PC-9 (cell line): ENCODE measurements at regions not wholly inside any gene's neighbourhood (a gene's known extent, or its start where the extent isn't known, plus 50 kb on each side); places are given as distances from the start of the nearest gene placed in this dataset.

ENCODE experiments used
- BruUV-seq: library from RNA; stranded (reverse); fragments of 400-500 nt; replicated peaks from 2 replicates; lab custom pipeline; 2021; lab: Mats Ljungman, UMichigan
- CTCF ChIA-PET: fragments of 300-600 bp; sonication (Branson Sonifier 250); formaldehyde crosslinking; loops from one replicate; lab custom pipeline; 2022; ENCODE audit warnings: antibody characterized with exemption; lab: Charles Lee
- POLR2A ChIA-PET: fragments of 300-600 bp; sonication (Branson Sonifier 250); formaldehyde crosslinking; loops from one replicate; lab custom pipeline; 2022; ENCODE audit warnings: antibody characterized with exemption; ENCODE audit not compliant: unreplicated experiment; lab: Charles Lee
- DNase-seq, 2 experiments: peaks; one replicate each; pipeline versions ENCODE4 v3.0.0 to v3.0.0-alpha.2; 2015 to 2022; ENCODE audit warnings: mixed read lengths in 1 of 2
- H2AFZ ChIP-seq: fragments of 200-600 bp; sonication (generic); 2 replicates; pipeline ENCODE4 v1.8.1; 2017; ENCODE audit warnings: antibody characterized with exemption
- H3F3A ChIP-seq: fragments of 200-600 bp; sonication (generic); 2 replicates; pipeline ENCODE4 v1.8.1; 2017; ENCODE audit warnings: antibody characterized with exemption, mild to moderate bottlenecking, low read depth; ENCODE audit not compliant: insufficient read depth
- H3K27ac ChIP-seq: fragments of 200-600 bp; sonication (generic); 2 replicates; pipeline ENCODE4 v1.6.1; 2016; ENCODE audit warnings: mixed run types
- H3K27me3 ChIP-seq: fragments of 200-600 bp; sonication (generic); 2 replicates; pipeline ENCODE4 v1.6.1; 2016; ENCODE audit warnings: low read depth, mixed run types; ENCODE audit not compliant: insufficient read depth
- H3K36me3 ChIP-seq: fragments of 200-600 bp; sonication (generic); 2 replicates; pipeline ENCODE4 v1.6.1; 2016; ENCODE audit warnings: low read depth, mixed run types
- H3K4me1 ChIP-seq: fragments of 200-600 bp; sonication (generic); replicated peaks from 2 replicates; pipeline ENCODE4 v1.6.1; 2016; ENCODE audit warnings: mixed run types; ENCODE audit not compliant: insufficient read depth
- H3K4me2 ChIP-seq: fragments of 200-600 bp; sonication (generic); 2 replicates; pipeline ENCODE4 v1.6.1; 2017; ENCODE audit warnings: mixed run types
- H3K4me3 ChIP-seq: fragments of 200-600 bp; sonication (generic); 2 replicates; pipeline ENCODE4 v1.6.1; 2016; ENCODE audit warnings: mixed run types
- H3K79me2 ChIP-seq: fragments of 200-600 bp; sonication (generic); 2 replicates; pipeline ENCODE4 v1.6.1; 2017; ENCODE audit warnings: low read depth, mixed run types
- H3K9me2 ChIP-seq: fragments of 200-600 bp; sonication (generic); 2 replicates; pipeline ENCODE4 v1.8.1; 2017; ENCODE audit warnings: mild to moderate bottlenecking; ENCODE audit not compliant: insufficient read depth
- H3K9me3 ChIP-seq: fragments of 200-600 bp; sonication (generic); 2 replicates; pipeline ENCODE4 v1.8.1; 2016; ENCODE audit warnings: low read depth; ENCODE audit not compliant: insufficient read depth
- H4K20me1 ChIP-seq: fragments of 200-600 bp; sonication (generic); 2 replicates; pipeline ENCODE4 v1.8.1; 2017; ENCODE audit not compliant: insufficient read depth
- EZH2 ChIP-seq: fragments of 200-600 bp; sonication (generic); IDR thresholded peaks from 2 replicates; pipeline ENCODE4 v1.8.0; 2017; ENCODE audit warnings: antibody characterized with exemption, low read depth
- intact Hi-C: fragments of 100-400 bp; cut with micrococcal nuclease; formaldehyde crosslinking; loops from one replicate; pipeline ENCODE4 v1.10.0; 2022; ENCODE audit not compliant: unreplicated experiment
- TF ChIP-seq, protein P1 (sequence below): fragments of 200-600 bp; sonication (generic); conservative IDR thresholded peaks from 2 replicates; pipeline ENCODE4 v1.6.1; 2017; ENCODE audit warnings: mixed run types, antibody characterized with exemption, mild to moderate bottlenecking, moderate library complexity

GRCh38 chr3:8317661-8318649, 183.7 kb upstream of the LMCD1 start:
- Histone ChIP-seq H3K4me2 (no peak overlapping the region), H3F3A (no peaks in the 10 kb centered on the region), H3K4me1 (0 out of 2 replicates have a peak, but pooled peaks cover 5% of the 10 kb centered on the region), H3K79me2 (no peaks in the 10 kb centered on the region), H2AFZ (no peak overlapping the region), H3K9me3 (no peaks in the 10 kb centered on the region), H4K20me1 (no peaks in the 10 kb centered on the region), H3K4me3 (no peak overlapping the region), H3K36me3 (no peaks in the 10 kb centered on the region), H3K27ac (no peak overlapping the region), H3K9me2 (no peaks in the 10 kb centered on the region), H3K27me3 (no peaks in the 10 kb centered on the region)
- intact Hi-C loops: no loop called here
- POLR2A ChIA-PET: interaction anchor here (0.5 kb wide), 1 partner anchor 1696 kb away, joined by 3 read pairs; no protein-coding TSS in a partner anchor
- DNase-seq: no peak
- no TSS peak for BruUV-seq
- TF ChIP-seq, protein P1, sequence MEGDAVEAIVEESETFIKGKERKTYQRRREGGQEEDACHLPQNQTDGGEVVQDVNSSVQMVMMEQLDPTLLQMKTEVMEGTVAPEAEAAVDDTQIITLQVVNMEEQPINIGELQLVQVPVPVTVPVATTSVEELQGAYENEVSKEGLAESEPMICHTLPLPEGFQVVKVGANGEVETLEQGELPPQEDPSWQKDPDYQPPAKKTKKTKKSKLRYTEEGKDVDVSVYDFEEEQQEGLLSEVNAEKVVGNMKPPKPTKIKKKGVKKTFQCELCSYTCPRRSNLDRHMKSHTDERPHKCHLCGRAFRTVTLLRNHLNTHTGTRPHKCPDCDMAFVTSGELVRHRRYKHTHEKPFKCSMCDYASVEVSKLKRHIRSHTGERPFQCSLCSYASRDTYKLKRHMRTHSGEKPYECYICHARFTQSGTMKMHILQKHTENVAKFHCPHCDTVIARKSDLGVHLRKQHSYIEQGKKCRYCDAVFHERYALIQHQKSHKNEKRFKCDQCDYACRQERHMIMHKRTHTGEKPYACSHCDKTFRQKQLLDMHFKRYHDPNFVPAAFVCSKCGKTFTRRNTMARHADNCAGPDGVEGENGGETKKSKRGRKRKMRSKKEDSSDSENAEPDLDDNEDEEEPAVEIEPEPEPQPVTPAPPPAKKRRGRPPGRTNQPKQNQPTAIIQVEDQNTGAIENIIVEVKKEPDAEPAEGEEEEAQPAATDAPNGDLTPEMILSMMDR: no peak
- no peak for TF ChIP-seq EZH2
- CTCF ChIA-PET: interaction anchor here (0.5 to 0.6 kb wide), 2 partner anchors 9 to 289 kb away, joined by 3 to 5 read pairs; no protein-coding TSS in a partner anchor

- Histone ChIP-seq H3K4me3 (no peak overlapping the region), H2AFZ (no peak overlapping the region), H3K4me2 (no peak overlapping the region), H3K79me2 (no peaks in the 10 kb centered on the region), H4K20me1 (no peaks in the 10 kb centered on the region), H3F3A (no peaks in the 10 kb centered on the region), H3K27me3 (no peaks in the 10 kb centered on the region), H3K27ac (no peak overlapping the region), H3K9me3 (no peaks in the 10 kb centered on the region), H3K4me1 (0 out of 2 replicates have a peak, but pooled peaks cover 5% of the 10 kb centered on the region), H3K36me3 (no peaks in the 10 kb centered on the region), H3K9me2 (no peaks in the 10 kb centered on the region)
- ChIA-PET CTCF (no interaction called here), POLR2A (no interaction called here)
- no TSS peak for BruUV-seq
- DNase-seq: peak in 1 of 2 experiments; percentile 63
- TF ChIP-seq, protein P1: no peak
- TF ChIP-seq EZH2: no peak
- intact Hi-C loops: loop anchor here (5.0 kb wide), 1 partner anchor 97 kb away; no protein-coding TSS in a partner anchor
Observed at GRCh38 chr3:8319935-8320634, 181.5 kb upstream of the LMCD1 start.

- H3K79me2 ChIP-seq: no peaks in the 10 kb centered on the region
- H2AFZ ChIP-seq: no peak overlapping the region
- H3K36me3 ChIP-seq: no peaks in the 10 kb centered on the region
- ChIA-PET POLR2A (no interaction called here), CTCF (no interaction called here)
- intact Hi-C loops: loop anchor here (5.0 kb wide), 1 partner anchor 96 kb away; no protein-coding TSS in a partner anchor
- no peaks in the 10 kb centered on the region for H3K9me3 ChIP-seq
- BruUV-seq: no TSS peak
- H3K27ac ChIP-seq: no peak overlapping the region
- no peak for DNase-seq
- TF ChIP-seq, protein P1: no peak
- no peak for TF ChIP-seq EZH2
- H3K4me1 ChIP-seq: 0 out of 2 replicates have a peak, but pooled peaks cover 5% of the 10 kb centered on the region
- no peak overlapping the region for H3K4me2 ChIP-seq
- H4K20me1 ChIP-seq: no peaks in the 10 kb centered on the region
- H3F3A ChIP-seq: no peaks in the 10 kb centered on the region
- H3K9me2 ChIP-seq: no peaks in the 10 kb centered on the region
- no peaks in the 10 kb centered on the region for H3K27me3 ChIP-seq
- H3K4me3 ChIP-seq: no peak overlapping the region
Observed at GRCh38 chr3:8320711-8321458, 180.7 kb upstream of the LMCD1 start.
